Esophagus squamous epithelium (tissue), 4 donors: ENCODE measurements at regions not wholly inside any gene's neighbourhood (a gene's known extent, or its start where the extent isn't known, plus 50 kb on each side); places are given as distances from the start of the nearest gene placed in this dataset.

ENCODE experiments used
- CTCF ChIP-seq, 6 experiments: fragments of 450-650 bp in 4 of 6; fragments of 200-600 bp in 2 of 6; sonication (generic) in 2 of 6; IDR thresholded peaks; one replicate each; pipeline ENCODE4 v1.5.1; 2016 to 2019; ENCODE audit warnings: antibody characterized with exemption in 6 of 6, mild to moderate bottlenecking in 4 of 6, moderate library complexity in 4 of 6
- POLR2A ChIP-seq, 4 donors: fragments of 450-650 bp; IDR thresholded peaks; one replicate each; pipeline ENCODE4 v1.6.1; 2017; ENCODE audit warnings: antibody characterized with exemption in 4 of 4, mild to moderate bottlenecking in 4 of 4, moderate library complexity in 3 of 4

GRCh38 chr6:85792254-85792653, 149.6 kb upstream of the SYNCRIP start:
- TF ChIP-seq CTCF (IDR thresholded peaks at IDR 0.05) = no peak
- TF ChIP-seq POLR2A (IDR thresholded peaks at IDR 0.05) = no peak
